ENCODE measurements at regions not wholly inside any gene's neighbourhood (a gene's known extent, or its start where the extent isn't known, plus 50 kb on each side); places are given as distances from the start of the nearest gene placed in this dataset.

DNA sequence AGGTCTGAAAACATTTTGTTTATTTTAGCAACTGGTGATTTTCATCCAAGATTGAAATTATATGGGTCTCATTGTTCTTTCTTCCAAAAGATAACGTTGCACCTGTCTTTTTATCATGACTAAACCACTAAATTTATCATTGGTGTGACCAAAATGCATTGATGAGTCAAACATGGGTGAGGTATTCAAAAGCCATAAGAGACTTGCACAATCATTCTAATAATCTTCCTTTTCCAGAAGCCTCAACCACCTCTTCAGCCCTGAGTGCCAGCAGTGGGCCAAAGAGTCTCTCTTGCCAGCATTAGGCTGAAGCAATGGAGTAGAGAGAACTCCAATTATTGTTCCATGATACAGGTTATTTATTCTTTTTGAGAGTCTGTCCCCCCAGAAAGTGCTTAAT lies 198.9 kb downstream of the LURAP1L start:
- Mint-ChIP-seq H3K4me3 (no peak overlapping the region), H3K9me3 (no peaks in the 10 kb centered on the region), H3K27ac (no peak overlapping the region), H3K4me1 (peaks cover 6% of the 10 kb centered on the region; the same call in 2 of the 3 replicates), H3K36me3 (ENCODE audit: low read depth) (no peaks in the 10 kb centered on the region), H3K27me3 (ENCODE audit: insufficient read depth, low read depth, poor library complexity) (peaks cover 2% of the 10 kb centered on the region)
- Histone ChIP-seq H3K4me2 (no peak overlapping the region), H3K4me3 (no peak overlapping the region), H3F3A (replicated peaks; ENCODE audit: low read depth) (no peaks in the 10 kb centered on the region), H3K79me2 (replicated peaks; ENCODE audit: insufficient read depth) (no peaks in the 10 kb centered on the region), H3K9me2 (ENCODE audit: insufficient read depth) (no peaks in the 10 kb centered on the region), H2AFZ (no peak overlapping the region), H3K36me3 (ENCODE audit: insufficient read depth) (no peaks in the 10 kb centered on the region), H3K27ac (ENCODE audit: low read depth) (no peak overlapping the region), H3K4me1 (ENCODE audit: insufficient read depth) (no peaks in the 10 kb centered on the region), H3K27me3 (ENCODE audit: insufficient read depth) (no peaks in the 10 kb centered on the region), H4K20me1 (replicated peaks; ENCODE audit: insufficient read depth) (no peaks in the 10 kb centered on the region)
- ATAC-seq (no peak), DNase-seq (ENCODE audit: low spot score) (no peak)
- TF ChIP-seq CTCF (conservative IDR thresholded peaks at IDR 0.05; ENCODE audit: low read depth in 2 of 2) (no peak), STAT1 (IDR thresholded peaks at IDR 0.05; ENCODE audit: unreplicated experiment) (no peak), EZH2phosphoT487 (IDR thresholded peaks at IDR 0.05; ENCODE audit: unreplicated experiment) (no peak), NANOG (IDR thresholded peaks at IDR 0.05; ENCODE audit: borderline replicate concordance) (no peak), POLR2AphosphoS5 (IDR thresholded peaks at IDR 0.05; ENCODE audit: low read depth) (no peak), ETS1 (IDR thresholded peaks at IDR 0.05) (no peak), REST (IDR thresholded peaks at IDR 0.05; ENCODE audit: unreplicated experiment) (no peak), CREB1 (CRISPR knock-in tag; IDR thresholded peaks at IDR 0.05; ENCODE audit: low read depth) (no peak), EZH2 (IDR thresholded peaks at IDR 0.05; ENCODE audit: low read depth, unreplicated experiment) (no peak), ZNF114 (CRISPR knock-in tag; IDR thresholded peaks at IDR 0.05) (no peak)

DNA sequence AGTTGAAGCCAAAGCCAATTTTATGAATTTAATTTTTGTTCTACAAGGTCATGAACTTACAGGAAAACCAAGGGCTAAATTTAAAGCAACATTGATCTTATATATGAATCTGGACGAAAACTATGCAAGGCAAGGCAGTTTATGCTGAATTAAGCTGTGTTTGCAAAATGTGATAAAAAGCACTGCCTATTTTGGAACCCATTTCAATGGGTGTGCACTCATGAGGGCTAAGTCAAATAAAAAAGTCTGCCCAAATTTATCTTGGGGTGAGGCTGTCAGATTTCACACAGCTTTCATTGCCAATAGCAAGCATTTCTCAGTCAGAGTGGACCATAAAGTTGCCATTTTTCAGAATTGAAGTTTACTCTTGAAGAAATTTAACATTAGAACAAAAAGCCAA lies 199.9 kb downstream of the LURAP1L start:
- no peaks in the 10 kb centered on the region for H3K4me1 ChIP-seq (ENCODE audit: insufficient read depth)
- H4K20me1 ChIP-seq (replicated peaks; ENCODE audit: insufficient read depth), result no peaks in the 10 kb centered on the region
- H3K4me3 ChIP-seq, result no peak overlapping the region
- peaks cover 6% of the 10 kb centered on the region; the same call in 2 of the 3 replicates for H3K4me1 Mint-ChIP-seq
- H3K36me3 ChIP-seq (ENCODE audit: insufficient read depth), result no peaks in the 10 kb centered on the region
- H3K9me3 Mint-ChIP-seq, result no peaks in the 10 kb centered on the region
- H3K27ac Mint-ChIP-seq, result no peak overlapping the region
- H2AFZ ChIP-seq, result no peak overlapping the region
- no peak for ATAC-seq
- H3F3A ChIP-seq (replicated peaks; ENCODE audit: low read depth), result no peaks in the 10 kb centered on the region
- H3K36me3 Mint-ChIP-seq (ENCODE audit: low read depth), result no peaks in the 10 kb centered on the region
- H3K79me2 ChIP-seq (replicated peaks; ENCODE audit: insufficient read depth), result no peaks in the 10 kb centered on the region
- H3K9me2 ChIP-seq (ENCODE audit: insufficient read depth), result no peaks in the 10 kb centered on the region
- H3K4me2 ChIP-seq, result no peak overlapping the region
- DNase-seq (ENCODE audit: low spot score), result no peak
- H3K27ac ChIP-seq (ENCODE audit: low read depth), result no peak overlapping the region
- no peaks in the 10 kb centered on the region for H3K27me3 ChIP-seq (ENCODE audit: insufficient read depth)
- no peak overlapping the region for H3K4me3 Mint-ChIP-seq
- H3K27me3 Mint-ChIP-seq (ENCODE audit: insufficient read depth, low read depth, poor library complexity), result peaks cover 2% of the 10 kb centered on the region
- TF ChIP-seq EZH2 (IDR thresholded peaks at IDR 0.05; ENCODE audit: low read depth, unreplicated experiment) (no peak), ETS1 (IDR thresholded peaks at IDR 0.05) (no peak), CREB1 (CRISPR knock-in tag; IDR thresholded peaks at IDR 0.05; ENCODE audit: low read depth) (no peak), STAT1 (IDR thresholded peaks at IDR 0.05; ENCODE audit: unreplicated experiment) (no peak), POLR2AphosphoS5 (IDR thresholded peaks at IDR 0.05; ENCODE audit: low read depth) (no peak), CTCF (conservative IDR thresholded peaks at IDR 0.05; ENCODE audit: low read depth in 2 of 2) (no peak), JUNB (IDR thresholded peaks at IDR 0.05; ENCODE audit: unreplicated experiment) (no peak), ZNF114 (CRISPR knock-in tag; IDR thresholded peaks at IDR 0.05) (no peak), EZH2phosphoT487 (IDR thresholded peaks at IDR 0.05; ENCODE audit: unreplicated experiment) (no peak), ZNF331 (CRISPR knock-in tag; IDR thresholded peaks at IDR 0.05; ENCODE audit: low read depth) (no peak)

Data from GM23338 (cell line).